ENCODE measurements at regions not wholly inside any gene's neighbourhood (a gene's known extent, or its start where the extent isn't known, plus 50 kb on each side); places are given as distances from the start of the nearest gene placed in this dataset.

- TF ChIP-seq CTCF (IDR thresholded peaks at IDR 0.05; ENCODE audit: insufficient read depth, low read depth, low read length) (no peak), EZH2 (IDR thresholded peaks at IDR 0.05; ENCODE audit: insufficient read depth, low read length) (no peak)
Observed at GRCh38 chr6:141088171-141088570, 1044.6 kb upstream of the GJE1 start.
